GM18508 (cell line): ENCODE measurements at regions not wholly inside any gene's neighbourhood (a gene's known extent, or its start where the extent isn't known, plus 50 kb on each side); places are given as distances from the start of the nearest gene placed in this dataset.

Experiments used
- ATAC-seq: cut with Tn5 transposase; IDR thresholded peaks from one replicate; pipeline ENCODE4 v1.9.1; 2021; ENCODE audit warnings: moderate number of reproducible peaks; ENCODE audit not compliant: insufficient read depth, unreplicated experiment

DNA sequence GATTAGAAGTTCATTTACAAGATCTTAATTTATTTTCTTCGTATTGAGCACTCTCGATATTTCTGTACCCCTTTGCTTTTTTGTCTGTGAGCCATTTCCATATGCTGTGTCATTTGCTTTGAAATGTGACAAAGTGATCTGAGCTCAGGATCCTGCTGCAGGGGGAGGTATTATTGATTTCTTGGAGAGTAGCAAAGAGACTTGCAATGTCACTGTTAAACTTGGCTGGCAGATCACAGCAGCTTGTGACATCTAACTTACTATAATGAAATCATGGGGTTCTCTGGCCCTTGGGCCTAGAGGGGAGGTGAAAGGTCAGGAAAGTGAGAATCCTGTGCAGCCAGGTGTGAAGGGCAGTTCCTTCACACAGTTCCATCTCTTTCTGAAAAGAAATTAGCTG lies 923.4 kb downstream of the REEP3 start:
- ATAC-seq, result no peak

GRCh38 chr10:64449603-64450002 lies 928.4 kb downstream of the REEP3 start:
- no peak for ATAC-seq

DNA sequence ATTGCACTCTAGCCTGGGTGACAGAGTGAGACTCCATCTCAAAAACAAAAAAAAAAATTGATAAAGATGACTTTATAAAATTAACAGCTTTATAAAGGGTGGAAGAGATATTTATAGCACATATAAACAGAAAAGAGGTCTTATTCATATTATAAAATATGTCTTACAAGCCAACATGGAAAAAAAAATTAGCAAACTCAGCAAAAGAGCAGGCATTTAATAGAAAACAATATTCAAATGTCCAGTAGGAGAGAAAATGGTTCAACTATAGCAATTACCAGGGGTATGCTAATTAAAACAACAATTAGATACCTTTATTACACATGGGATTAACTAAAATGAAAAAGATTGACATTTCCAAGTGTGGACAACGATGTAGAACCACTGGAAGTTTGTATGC lies 929.1 kb downstream of the REEP3 start:
- no peak for ATAC-seq

DNA sequence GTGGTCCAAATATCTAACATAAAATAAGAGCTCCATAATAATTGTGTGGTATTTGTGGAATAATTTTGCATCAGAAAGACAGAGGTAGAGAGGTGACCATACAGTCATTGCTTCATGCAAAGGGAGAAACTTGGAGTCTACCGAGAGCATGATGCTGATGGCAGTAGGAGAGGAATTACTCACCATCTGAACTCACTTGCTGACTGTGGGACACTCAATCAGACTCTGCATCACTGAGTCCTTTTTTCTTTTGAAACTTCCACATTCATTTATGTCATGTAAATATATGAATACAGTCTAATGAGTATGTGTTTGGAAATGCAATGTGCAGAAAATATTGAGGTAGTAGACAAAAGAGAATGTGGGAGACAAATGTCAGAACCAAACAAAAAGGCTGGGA lies 933.8 kb downstream of the REEP3 start:
- ATAC-seq, result no peak

DNA sequence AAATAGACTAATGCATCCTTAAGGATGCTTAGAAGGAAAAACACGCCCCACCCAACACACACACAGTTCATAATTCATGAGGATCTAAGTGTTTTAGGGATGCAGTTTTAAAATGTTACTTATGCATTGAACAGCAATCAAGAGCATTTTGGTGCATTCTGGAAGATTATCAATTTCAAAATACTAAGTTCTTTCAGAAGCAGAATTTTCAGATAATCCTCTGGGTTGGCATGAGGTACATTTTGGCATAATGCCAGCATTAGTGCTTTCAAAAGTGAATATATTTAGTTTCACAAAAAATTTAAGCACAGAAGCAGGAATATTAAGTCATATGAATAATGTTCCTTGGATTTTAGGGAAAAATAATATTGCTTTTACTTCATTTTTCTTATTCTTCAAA lies 937.1 kb downstream of the REEP3 start:
- ATAC-seq, result no peak

DNA sequence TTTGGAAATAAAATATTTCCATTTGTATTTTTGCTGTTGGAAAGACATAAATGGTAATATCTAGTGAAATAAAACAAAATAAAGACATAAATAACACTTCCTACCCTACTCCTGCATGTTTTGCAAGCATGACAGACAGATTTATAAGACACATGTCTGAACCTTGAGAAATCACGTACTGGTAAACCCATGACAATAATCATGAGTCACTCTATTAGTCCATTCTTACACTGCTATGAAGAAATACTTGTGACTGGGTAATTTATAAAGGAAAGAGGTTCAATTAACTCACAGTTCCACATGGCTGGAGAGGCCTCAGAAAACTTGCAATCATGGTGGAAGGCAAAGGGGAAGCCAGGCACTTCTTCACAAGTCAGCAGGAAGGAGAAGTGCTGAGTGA lies 942.2 kb downstream of the REEP3 start:
- ATAC-seq, result no peak

- no peak for ATAC-seq
These were observed 944.5 kb downstream of the REEP3 start for GRCh38 chr10:64465653-64466052.

GRCh38 chr10:64468219-64468618 lies 947.0 kb downstream of the REEP3 start:
- ATAC-seq, result no peak

GRCh38 chr10:64476506-64476905 lies 955.3 kb downstream of the REEP3 start:
- no peak for ATAC-seq

DNA sequence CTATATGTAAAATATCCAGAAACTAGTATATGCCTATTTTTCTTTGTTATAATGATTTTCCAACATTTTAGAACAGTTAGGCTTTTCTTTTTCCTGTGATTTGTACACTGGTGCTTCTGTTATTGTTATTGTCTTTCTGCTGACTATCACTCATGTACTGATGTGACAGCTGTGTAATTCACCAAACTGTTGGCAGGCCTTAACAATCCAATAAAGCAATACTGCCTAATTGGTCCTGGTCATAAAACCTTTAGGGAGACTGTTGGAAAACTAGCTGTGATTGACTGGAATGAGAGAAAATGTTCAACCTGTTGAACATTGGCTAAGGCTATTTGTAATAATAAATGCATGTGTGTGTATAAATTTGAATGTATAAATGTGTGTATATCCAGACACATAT lies 956.6 kb downstream of the REEP3 start:
- ATAC-seq, result no peak

GRCh38 chr10:64484811-64485330 lies 963.7 kb downstream of the REEP3 start:
- no peak for ATAC-seq

- no peak for ATAC-seq
These were observed 964.9 kb downstream of the REEP3 start for GRCh38 chr10:64486149-64486548.

DNA sequence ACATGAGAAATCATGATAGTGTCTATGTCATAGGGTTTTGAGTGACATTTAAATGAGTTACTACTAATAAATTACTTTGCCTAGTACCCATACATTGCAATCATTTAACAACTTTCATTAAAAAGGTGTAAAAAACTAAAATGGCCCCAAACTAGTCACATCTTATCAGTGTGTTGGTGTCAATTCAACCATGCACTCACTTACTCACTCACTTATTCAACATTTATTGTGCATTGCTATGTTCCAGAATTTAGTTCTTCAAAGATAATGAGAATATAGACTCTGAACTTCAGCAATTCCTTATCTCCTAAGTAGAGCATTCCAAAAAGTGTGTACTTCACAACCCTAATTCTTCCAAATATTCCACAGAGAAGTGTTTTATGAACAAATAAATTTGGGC lies 965.7 kb downstream of the REEP3 start:
- no peak for ATAC-seq

GRCh38 chr10:64494901-64495300 lies 973.7 kb downstream of the REEP3 start:
- ATAC-seq, result no peak

GRCh38 chr10:64497306-64497705 lies 976.1 kb downstream of the REEP3 start:
- ATAC-seq, result no peak

GRCh38 chr10:64501807-64502206 lies 980.6 kb downstream of the REEP3 start:
- ATAC-seq, result no peak

DNA sequence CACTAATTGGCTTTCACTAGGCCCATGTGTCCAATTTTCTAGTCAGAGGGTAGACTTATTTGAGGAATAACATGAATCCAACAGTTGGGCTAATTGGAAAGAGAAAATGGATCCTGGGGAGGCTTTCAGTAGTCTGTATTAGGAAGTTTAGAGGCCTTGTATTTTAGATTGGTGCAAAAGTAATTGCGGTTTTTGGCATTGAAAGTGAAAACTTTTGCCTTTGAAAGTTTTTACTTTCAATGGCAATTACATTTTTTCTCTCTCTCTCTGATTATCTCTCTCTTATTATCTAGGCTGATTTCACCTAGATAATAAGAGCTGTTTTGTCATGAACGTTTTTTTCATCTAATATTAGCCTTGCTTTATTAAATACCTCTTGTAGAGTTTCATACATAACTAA lies 981.7 kb downstream of the REEP3 start:
- no peak for ATAC-seq

- no peak for ATAC-seq
These were observed 982.2 kb downstream of the REEP3 start for GRCh38 chr10:64503429-64503828.

GRCh38 chr10:64505501-64505900 lies 984.3 kb downstream of the REEP3 start:
- no peak for ATAC-seq

DNA sequence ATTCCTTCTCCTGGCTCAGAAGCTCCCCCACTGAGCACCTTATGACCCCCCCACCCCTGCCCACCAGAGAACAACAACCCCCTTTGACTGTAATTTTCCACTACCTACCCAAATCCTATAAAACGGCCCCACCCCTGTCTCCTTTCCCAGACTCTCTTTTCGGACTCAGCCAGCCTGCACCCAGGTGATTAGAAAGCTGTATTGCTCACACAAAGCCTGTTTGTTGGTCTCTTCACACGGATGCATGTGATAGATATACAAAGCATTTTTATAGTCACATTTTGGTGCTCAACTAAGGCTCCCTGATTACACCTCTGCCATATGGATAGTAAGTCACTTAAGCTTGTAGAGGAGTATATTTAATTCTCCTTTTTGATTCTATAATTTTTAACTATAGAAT lies 985.8 kb downstream of the REEP3 start:
- no peak for ATAC-seq

- ATAC-seq, result no peak
These were observed 986.4 kb downstream of the REEP3 start for GRCh38 chr10:64507651-64508028.

DNA sequence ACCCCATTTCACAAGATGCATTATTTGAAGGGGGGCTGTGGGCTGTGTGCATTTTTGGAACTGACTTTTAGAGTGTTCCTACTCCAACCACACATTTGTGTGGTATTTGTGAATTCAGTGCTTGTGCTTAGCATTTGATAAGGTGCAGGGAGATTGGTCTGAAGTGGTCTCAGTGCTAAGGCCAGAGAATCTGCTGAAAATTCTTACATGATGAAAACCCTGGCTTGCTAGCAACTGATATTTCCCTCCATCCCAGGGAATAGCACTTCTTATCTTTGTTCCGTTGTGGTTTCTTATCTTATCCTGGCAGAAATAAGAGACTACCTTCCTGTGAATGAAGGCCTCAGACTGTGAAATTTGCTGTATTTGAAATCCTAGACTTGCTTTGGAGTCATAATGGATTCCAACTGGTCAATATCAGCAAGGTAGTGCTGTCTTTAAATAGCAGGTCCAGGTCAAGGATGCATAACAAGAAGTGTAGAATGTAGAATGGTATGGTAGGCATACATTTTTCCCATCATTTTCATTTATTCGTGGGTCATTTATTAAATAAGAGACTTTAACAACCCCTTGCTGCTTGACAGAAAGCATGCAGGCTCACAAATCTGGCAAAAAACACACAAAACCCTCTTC lies 986.9 kb downstream of the REEP3 start:
- ATAC-seq, result no peak
